H1 (cell line): ENCODE measurements at regions not wholly inside any gene's neighbourhood (a gene's known extent, or its start where the extent isn't known, plus 50 kb on each side); places are given as distances from the start of the nearest gene placed in this dataset.

ENCODE experiments used
- CBX8 ChIP-seq: fragments of 300-800, 300-1000 bp; sonication (generic); IDR thresholded peaks from 2 replicates; pipeline ENCODE4 v1.7.1; 2016; ENCODE audit warnings: low read depth, low read length, borderline replicate concordance
- CEBPB ChIP-seq: IDR thresholded peaks from 2 replicates; pipeline ENCODE4 v1.6.1; 2012; ENCODE audit warnings: low read depth, low read length
- CTCF ChIP-seq, 3 experiments: IDR thresholded peaks; 1 replicate in 2 of 3; 2 replicates in 1 of 3; pipeline versions ENCODE4 v1.5.1 to v1.6.1; 2011; ENCODE audit warnings: low read length in 3 of 3, mild to moderate bottlenecking in 3 of 3, inconsistent platforms in 2 of 3, low read depth in 1 of 3, moderate library complexity in 1 of 3; ENCODE audit not compliant: insufficient read depth in 1 of 3; ENCODE audit errors: control extremely low read depth in 1 of 3
- E2F6 ChIP-seq: IDR thresholded peaks from 2 replicates; pipeline ENCODE4 v1.6.1; 2012; ENCODE audit warnings: inconsistent platforms
- KDM5A ChIP-seq: fragments of 200-600 bp; IDR thresholded peaks from 2 replicates; pipeline ENCODE4 v1.7.1; 2012; ENCODE audit warnings: mild to moderate bottlenecking, low read length, inconsistent platforms, mixed read lengths
- POLR2AphosphoS5 ChIP-seq: IDR thresholded peaks from 2 replicates; pipeline ENCODE4 v1.6.1; 2011; ENCODE audit warnings: low read depth, low read length
- RFX5 ChIP-seq: IDR thresholded peaks from 2 replicates; pipeline ENCODE4 v1.6.1; 2011; ENCODE audit warnings: low read depth, low read length, improper control_type of control experiment, borderline replicate concordance
- TBP ChIP-seq: IDR thresholded peaks from 2 replicates; pipeline ENCODE4 v1.6.1; 2011; ENCODE audit warnings: low read depth, low read length, improper control_type of control experiment
- TF ChIP-seq, protein P1 (sequence below): IDR thresholded peaks from 2 replicates; pipeline ENCODE4 v1.6.1; 2012; ENCODE audit warnings: low read length, inconsistent platforms

GRCh38 chr10:29929006-29929405 is 130.4 kb downstream of the JCAD start:
- TF ChIP-seq KDM5A (no peak), TBP (no peak), RFX5 (no peak), CTCF (IDR thresholded peaks at IDR 0.05; ENCODE audit: control extremely low read depth in 1 of 3, insufficient read depth in 1 of 3, low read depth in 1 of 3, low read length in 3 of 3) (no peak), E2F6 (no peak), CBX8 (no peak), POLR2AphosphoS5 (no peak), CEBPB (no peak)
- TF ChIP-seq, protein P1, sequence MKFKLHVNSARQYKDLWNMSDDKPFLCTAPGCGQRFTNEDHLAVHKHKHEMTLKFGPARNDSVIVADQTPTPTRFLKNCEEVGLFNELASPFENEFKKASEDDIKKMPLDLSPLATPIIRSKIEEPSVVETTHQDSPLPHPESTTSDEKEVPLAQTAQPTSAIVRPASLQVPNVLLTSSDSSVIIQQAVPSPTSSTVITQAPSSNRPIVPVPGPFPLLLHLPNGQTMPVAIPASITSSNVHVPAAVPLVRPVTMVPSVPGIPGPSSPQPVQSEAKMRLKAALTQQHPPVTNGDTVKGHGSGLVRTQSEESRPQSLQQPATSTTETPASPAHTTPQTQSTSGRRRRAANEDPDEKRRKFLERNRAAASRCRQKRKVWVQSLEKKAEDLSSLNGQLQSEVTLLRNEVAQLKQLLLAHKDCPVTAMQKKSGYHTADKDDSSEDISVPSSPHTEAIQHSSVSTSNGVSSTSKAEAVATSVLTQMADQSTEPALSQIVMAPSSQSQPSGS = no peak
